Mesodermal cell (in vitro differentiated cells): ENCODE measurements at regions not wholly inside any gene's neighbourhood (a gene's known extent, or its start where the extent isn't known, plus 50 kb on each side); places are given as distances from the start of the nearest gene placed in this dataset.
"Not testable (repeated sequence)": the region's sequence is repeated elsewhere in the genome, so short reads cannot be mapped to it uniquely, and the experiment has no call there.

ENCODE experiments used
- H3K27ac ChIP-seq: 2 replicates; pipeline ENCODE4 v1.7.0; 2013; ENCODE audit warnings: mild to moderate bottlenecking, low read depth, low read length, moderate library complexity; ENCODE audit not compliant: severe bottlenecking
- H3K36me3 ChIP-seq: 2 replicates; pipeline ENCODE4 v1.7.1; 2013; ENCODE audit warnings: mild to moderate bottlenecking, low read length, moderate library complexity; ENCODE audit not compliant: control insufficient read depth, insufficient read depth
- H3K4me1 ChIP-seq: one replicate; pipeline ENCODE4 v1.7.1; 2013; ENCODE audit warnings: mild to moderate bottlenecking, low read length; ENCODE audit not compliant: insufficient read depth, control insufficient read depth, poor library complexity, severe bottlenecking
- H3K4me3 ChIP-seq: 2 replicates; pipeline ENCODE4 v1.7.0; 2013; ENCODE audit warnings: low read length, control low read depth, mild to moderate bottlenecking; ENCODE audit not compliant: insufficient read depth, poor library complexity, severe bottlenecking; ENCODE audit errors: extremely low read depth
- H3K9me3 ChIP-seq: 2 replicates; pipeline ENCODE4 v1.7.1; 2013; ENCODE audit warnings: mild to moderate bottlenecking, low read length, moderate library complexity; ENCODE audit not compliant: control insufficient read depth
- WGBS, 2 experiments: methylation state at CpG; one replicate each; pipeline ENCODE4 v1.1.5; 2013; ENCODE audit warnings: missing lambda C conversion rate in 2 of 2; ENCODE audit not compliant: insufficient coverage in 2 of 2; 5-methylcytosine and 5-hydroxymethylcytosine counted together

DNA sequence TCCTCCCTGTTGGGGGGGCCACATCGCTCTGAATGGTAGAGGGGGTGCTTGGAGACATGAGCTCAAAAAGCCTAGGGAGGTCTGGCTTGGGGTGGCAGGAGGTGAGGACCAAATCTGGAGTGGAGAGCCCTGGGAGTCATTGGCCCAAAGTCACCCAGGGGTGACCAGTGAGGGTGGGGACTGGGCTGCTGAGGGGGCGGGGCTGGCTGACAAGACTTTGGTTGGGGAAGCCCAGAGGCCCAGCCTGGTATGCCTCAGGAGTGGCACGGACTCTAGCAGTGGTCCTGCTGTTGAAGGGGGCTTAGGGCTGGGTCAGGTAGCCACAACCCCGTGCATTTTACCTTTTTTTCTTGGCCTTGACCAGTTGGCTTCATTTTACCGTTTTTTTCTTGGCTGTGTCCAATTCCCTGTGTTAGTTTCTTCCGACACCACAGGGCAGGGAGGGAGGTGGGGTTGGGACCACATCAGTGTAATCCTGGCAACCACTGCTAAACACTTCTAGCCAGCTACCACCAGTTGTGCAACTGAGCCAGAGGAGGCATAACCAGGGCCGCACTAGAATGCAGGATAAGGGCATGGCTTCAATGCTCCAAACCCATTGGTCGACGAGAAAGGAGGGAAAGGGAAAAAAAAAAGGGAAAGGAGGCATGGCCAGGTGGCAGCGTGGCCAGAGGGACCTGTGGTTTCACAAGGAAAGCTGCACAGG is 105.3 kb upstream of the C2CD4B start:
- WGBS, 2 experiments: 75 to 86% methylated on average over 4 to 6 of the region's 10 CpGs
- H3K27ac ChIP-seq: no peak overlapping the region
- H3K9me3 ChIP-seq: peaks cover 29% of the 10 kb centered on the region
- no peak overlapping the region for H3K4me3 ChIP-seq
- H3K4me1 ChIP-seq: no peaks in the 10 kb centered on the region
- no peaks in the 10 kb centered on the region for H3K36me3 ChIP-seq

DNA sequence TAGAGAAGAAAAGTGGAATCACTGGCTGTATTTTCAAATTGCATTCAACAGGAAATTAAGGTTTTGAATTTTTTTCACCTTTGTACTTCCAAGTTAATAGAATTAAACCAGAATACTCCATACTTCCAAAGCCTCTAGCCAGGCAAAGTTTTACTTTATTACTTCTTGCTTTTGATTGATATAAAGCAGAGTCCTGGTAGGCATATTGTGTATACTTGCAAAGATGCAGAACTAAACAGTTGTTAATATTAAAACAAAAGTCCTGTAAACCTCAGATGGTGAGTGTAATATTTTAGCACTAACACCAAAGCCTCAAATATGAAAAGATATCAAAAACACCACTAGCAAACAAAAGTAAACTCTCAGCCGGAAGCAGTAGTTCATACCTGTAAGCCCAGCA is 107.2 kb upstream of the C2CD4B start:
- no peak overlapping the region for H3K27ac ChIP-seq
- no peak overlapping the region for H3K4me3 ChIP-seq
- WGBS, 2 experiments: no CpG with 5 or more reads among the region's 1 CpG
- peaks cover 29% of the 10 kb centered on the region for H3K9me3 ChIP-seq
- H3K4me1 ChIP-seq: no peaks in the 10 kb centered on the region
- no peaks in the 10 kb centered on the region for H3K36me3 ChIP-seq

DNA sequence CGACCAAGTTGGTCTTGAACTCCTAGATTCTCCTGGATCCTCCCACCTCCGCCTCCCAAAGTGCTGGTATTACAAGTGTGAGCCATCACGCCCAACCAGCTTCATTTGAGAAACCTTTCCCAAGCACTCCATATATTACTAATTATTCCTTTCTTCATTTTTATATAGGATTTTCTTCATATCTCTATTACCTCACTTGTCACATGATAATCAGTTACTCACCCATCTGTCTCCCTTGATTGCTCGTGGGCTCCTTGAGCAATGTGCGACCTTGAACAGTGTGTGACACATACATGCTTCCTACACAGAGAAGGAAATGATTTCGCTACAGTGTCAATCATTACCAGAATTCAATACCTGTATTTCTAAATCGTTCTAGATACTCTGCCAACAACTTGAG is 110.7 kb upstream of the C2CD4B start:
- Histone ChIP-seq H3K9me3 (peaks cover 1% of the 10 kb centered on the region), H3K4me1 (no peaks in the 10 kb centered on the region), H3K4me3 (no peak overlapping the region), H3K36me3 (no peaks in the 10 kb centered on the region), H3K27ac (no peak overlapping the region)
- 72 to 83% methylated on average over 6 to 7 of the region's 7 CpGs for WGBS, 2 experiments

DNA sequence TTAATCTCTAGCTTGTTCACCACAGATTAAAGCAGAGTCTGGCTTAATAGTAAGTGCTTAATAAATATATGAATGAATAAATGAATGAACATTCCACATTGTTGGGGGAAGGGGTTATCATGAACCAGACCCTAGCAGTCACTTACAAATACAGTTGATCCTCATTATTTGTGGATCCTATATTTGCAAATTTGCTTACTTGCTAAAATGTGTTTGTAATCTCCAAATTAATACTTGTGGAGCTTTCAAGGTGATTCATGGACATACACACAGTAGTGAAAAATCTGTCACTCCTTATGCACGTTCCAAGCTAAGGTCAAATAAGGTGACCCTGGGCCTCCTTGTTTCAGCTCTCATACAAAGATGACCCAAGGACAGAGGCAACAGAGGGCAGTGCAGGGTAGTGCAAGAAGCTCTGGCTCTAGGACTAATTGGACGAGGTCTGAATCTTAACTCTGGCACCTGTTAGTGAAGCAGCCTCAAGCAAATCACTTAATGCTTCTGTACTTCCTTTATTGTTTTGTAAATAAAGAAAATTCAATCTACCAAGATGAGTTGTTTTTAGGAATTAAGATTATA is 112.8 kb upstream of the C2CD4B start:
- Histone ChIP-seq H3K9me3 (no peaks in the 10 kb centered on the region), H3K4me1 (no peaks in the 10 kb centered on the region), H3K27ac (no peak overlapping the region), H3K4me3 (no peak overlapping the region), H3K36me3 (no peaks in the 10 kb centered on the region)
- 64 to 89% methylated on average over 1 of the region's 2 CpGs for WGBS, 2 experiments

DNA sequence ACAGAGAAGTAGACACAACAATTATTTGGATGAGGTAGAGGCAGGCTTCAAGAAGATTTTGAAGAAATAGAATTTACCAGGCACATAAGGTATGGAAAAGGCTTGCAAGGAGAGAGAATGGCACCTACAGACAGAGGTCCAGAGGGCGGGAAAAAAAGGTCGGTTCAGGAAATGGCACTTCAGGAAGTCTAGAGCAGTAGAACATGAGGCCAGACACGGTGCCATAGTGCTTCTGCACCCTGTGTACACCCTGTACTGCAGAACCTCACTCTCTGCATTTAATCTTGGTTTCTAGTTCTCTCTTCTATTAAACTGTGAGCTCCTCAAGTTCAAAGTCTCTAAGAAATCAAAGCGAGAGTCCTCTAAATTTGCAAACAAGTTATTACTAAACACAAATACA is 113.4 kb upstream of the C2CD4B start:
- 91 to 94% methylated on average over 4 of the region's 4 CpGs for WGBS, 2 experiments
- Histone ChIP-seq H3K4me3 (no peak overlapping the region), H3K4me1 (no peaks in the 10 kb centered on the region), H3K27ac (no peak overlapping the region), H3K9me3 (no peaks in the 10 kb centered on the region), H3K36me3 (no peaks in the 10 kb centered on the region)

DNA sequence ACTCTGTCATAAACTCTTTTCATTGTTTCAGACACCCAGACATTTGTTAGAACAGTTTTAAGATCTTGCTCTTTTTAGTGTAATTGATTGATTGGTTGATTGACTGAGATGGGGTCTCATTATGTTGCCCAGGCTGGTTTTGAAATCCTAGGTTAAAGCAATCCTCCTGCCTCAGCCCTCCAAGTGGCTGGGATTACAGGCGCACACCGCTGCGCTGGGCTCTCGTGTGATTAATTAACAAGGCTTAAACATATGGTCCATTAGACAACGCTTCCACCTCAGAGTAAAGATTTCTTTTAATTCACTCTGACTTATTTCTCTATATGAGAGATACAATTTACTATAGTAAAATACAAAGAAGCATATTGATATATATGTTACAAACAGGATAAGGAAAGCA is 114.0 kb upstream of the C2CD4B start:
- Histone ChIP-seq H3K4me1 (no peaks in the 10 kb centered on the region), H3K4me3 (no peak overlapping the region), H3K27ac (no peak overlapping the region), H3K36me3 (no peaks in the 10 kb centered on the region), H3K9me3 (no peaks in the 10 kb centered on the region)
- 81 to 100% methylated on average over 4 of the region's 5 CpGs for WGBS, 2 experiments

DNA sequence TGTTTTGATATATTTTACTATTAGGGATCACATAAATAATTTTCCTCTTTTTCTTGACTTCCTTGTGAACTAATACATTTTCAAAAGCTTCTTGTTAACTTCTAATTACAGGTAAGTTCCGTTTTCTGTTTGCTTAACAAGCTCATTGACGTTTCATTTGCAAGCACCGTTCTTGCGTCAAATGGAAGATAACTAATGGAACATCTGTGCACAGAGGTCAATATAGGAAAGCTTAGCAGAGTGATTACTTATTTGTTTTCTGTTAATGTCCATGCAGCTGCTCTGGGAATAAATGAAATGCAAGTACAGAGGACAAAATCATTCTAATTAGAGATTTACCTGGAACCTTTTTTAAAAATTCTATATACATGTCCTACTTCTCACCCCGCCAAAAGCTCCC is 115.5 kb upstream of the C2CD4B start:
- no peak overlapping the region for H3K27ac ChIP-seq
- no peaks in the 10 kb centered on the region for H3K4me1 ChIP-seq
- H3K36me3 ChIP-seq: no peaks in the 10 kb centered on the region
- H3K9me3 ChIP-seq: no peaks in the 10 kb centered on the region
- H3K4me3 ChIP-seq: no peak overlapping the region
- WGBS, 2 experiments: 94% methylated on average over 4 of the region's 5 CpGs; no CpG with 5 or more reads in 1 of the 2 experiments

DNA sequence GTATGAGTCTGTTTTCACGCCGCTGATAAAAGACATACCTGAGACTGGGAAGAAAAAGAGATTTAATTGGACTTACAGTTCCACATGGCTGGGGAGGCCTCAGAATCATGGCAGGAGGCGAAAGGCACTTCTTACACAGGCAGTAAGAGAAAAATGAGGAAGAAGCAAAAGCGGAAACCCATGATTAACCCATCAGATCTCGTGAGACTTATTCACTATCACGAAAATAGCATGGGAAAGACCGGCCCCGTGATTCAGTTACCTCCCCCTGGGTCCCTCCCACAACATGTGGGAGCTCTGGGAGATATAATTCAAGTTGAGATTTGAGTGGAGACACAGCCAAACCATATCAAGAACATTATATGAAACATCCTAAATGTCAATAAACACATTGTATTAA is 116.7 kb upstream of the C2CD4B start:
- H3K4me3 ChIP-seq, H3K27ac ChIP-seq, H3K36me3 ChIP-seq, H3K4me1 ChIP-seq, H3K9me3 ChIP-seq: not testable (repeated sequence)
- WGBS, 2 experiments: 93 to 100% methylated on average over 2 to 3 of the region's 8 CpGs

DNA sequence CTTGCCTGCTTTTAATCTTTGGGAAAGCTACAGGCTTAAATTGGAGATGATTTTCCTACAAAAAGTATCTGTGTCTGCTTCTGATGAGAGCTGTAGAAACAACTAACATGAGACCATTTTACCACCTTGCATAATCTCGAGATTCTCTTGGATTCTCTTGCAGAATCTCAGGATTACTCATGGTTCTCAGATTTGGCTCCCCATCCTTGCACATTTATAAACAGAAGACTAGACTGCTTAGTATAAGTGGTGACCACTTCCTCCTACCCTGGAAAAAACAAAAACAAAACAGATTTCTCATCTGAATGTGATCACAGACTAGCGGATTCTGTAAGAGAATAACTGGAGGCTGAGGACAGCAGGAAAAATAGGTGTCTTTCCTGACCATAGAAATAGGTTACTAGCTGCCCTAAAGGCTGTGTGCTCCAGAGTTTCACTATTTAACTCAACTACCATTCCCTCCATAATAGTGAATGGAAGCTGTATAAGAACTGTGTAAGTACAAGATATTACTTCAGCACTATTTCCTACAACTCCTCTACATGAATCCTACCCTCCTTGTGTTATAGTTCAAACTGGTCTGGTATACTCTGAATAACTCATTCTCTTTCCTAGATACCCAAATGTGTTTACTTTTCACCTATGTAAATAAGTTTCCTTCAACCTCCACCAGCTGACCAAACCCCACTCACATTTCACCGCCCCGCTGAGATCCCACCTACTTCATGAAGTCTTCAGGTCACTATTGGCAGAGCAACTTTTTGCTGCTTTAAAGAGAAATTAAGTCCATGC is 122.2 kb upstream of the C2CD4B start:
- 81 to 89% methylated on average over 1 to 3 of the region's 4 CpGs for WGBS, 2 experiments
- no peaks in the 10 kb centered on the region for H3K36me3 ChIP-seq
- no peak overlapping the region for H3K4me3 ChIP-seq
- no peaks in the 10 kb centered on the region for H3K4me1 ChIP-seq
- no peak overlapping the region for H3K27ac ChIP-seq
- H3K9me3 ChIP-seq: no peaks in the 10 kb centered on the region

DNA sequence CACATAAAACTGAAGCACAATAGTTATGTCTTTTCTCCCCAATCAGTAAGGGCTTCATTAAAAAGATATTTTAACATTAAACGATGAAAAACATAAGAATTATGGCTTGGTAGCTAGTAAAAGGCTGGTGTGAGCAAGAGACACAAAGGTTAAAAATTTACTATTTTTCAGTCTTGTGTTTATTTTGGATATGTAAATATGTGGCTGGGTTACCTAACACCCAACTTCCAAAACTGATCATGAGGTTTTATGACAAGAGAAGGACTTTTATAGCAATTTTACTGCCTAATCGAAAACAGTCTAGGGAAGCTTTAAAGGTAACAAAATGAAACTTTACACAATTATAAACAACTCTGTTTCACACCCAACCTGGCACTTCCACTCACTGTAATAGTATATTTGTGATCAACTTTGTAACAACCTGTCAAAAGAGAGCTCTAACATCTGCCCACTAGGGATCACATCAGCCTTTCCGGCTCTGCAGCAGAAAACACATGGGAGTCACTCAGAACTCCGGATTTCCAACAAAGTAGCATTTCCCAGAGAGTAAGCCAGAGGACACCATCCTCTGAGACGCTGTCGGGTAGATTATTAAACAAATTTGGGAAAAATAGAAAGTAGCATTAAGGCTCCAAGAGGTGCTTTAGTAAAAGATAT is 123.4 kb upstream of the C2CD4B start:
- WGBS, 2 experiments: 80 to 86% methylated on average over 1 to 4 of the region's 6 CpGs
- Histone ChIP-seq H3K27ac (no peak overlapping the region), H3K36me3 (no peaks in the 10 kb centered on the region), H3K4me1 (no peaks in the 10 kb centered on the region), H3K4me3 (no peak overlapping the region), H3K9me3 (no peaks in the 10 kb centered on the region)
